A549 (cell line): ENCODE measurements at regions not wholly inside any gene's neighbourhood (a gene's known extent, or its start where the extent isn't known, plus 50 kb on each side); places are given as distances from the start of the nearest gene placed in this dataset.
A peak's percentile ranks its signal among the peaks of the same experiment; 100 is the strongest.

Source experiments
- ATAC-seq, 2 experiments: fragments of 200-7000 bp in 1 of 2; fragments of >200 bp in 1 of 2; cut with Nextera tagmentation in 1 of 2; cut with Tn5 transposase in 1 of 2; 3 replicates each; pipeline versions ENCODE4 v1.8.0 to v1.9.1; 2018 to 2020; ENCODE audit warnings: mild to moderate bottlenecking in 1 of 2, moderate library complexity in 1 of 2
- CTCF ChIA-PET: fragments of 300-600 bp; sonication (Branson Sonifier 250); formaldehyde crosslinking; extraction: SDS; loops from one replicate; lab custom pipeline; 2021; ENCODE audit warnings: antibody characterized with exemption, inconsistent platforms; lab: Yijun Ruan, JAX
- POLR2A ChIA-PET: fragments of 350-600 bp; formaldehyde crosslinking; extraction: SDS; loops from one replicate; lab custom pipeline; 2021; ENCODE audit warnings: antibody characterized with exemption, inconsistent platforms; lab: Yijun Ruan, JAX
- DNase-seq, 2 experiments: peaks; one replicate each; pipeline versions ENCODE4 v3.0.0 to v3.0.0-alpha.2; 2011 to 2016; ENCODE audit warnings: low read depth in 1 of 2, low spot score in 1 of 2
- FAIRE-seq: peaks from 2 replicates; lab custom pipeline; 2011; peaks lifted over from hg19 to GRCh38; lab: Jason Lieb, UNC
- H3K27ac ChIP-seq, 2 experiments: fragments of >200 bp; sonication (Bioruptor Twin); formaldehyde crosslinking; 3 replicates each; pipeline ENCODE4 v1.5.1; 2016 to 2017
- H3K4me1 ChIP-seq: fragments of >200 bp; sonication (Bioruptor Twin); formaldehyde crosslinking; 3 replicates; pipeline ENCODE4 v1.6.1; 2016
- H3K4me2 ChIP-seq: fragments of >200 bp; sonication (Bioruptor Twin); formaldehyde crosslinking; 3 replicates; pipeline ENCODE4 v1.6.1; 2016
- H3K4me3 ChIP-seq: fragments of >200 bp; sonication (Bioruptor Twin); formaldehyde crosslinking; 3 replicates; pipeline ENCODE4 v1.5.1; 2016
- H3K9me3 ChIP-seq: fragments of >200 bp; sonication (Bioruptor Twin); formaldehyde crosslinking; 3 replicates; pipeline ENCODE4 v1.6.1; 2016
- BHLHE40 ChIP-seq: IDR thresholded peaks from 2 replicates; pipeline ENCODE4 v1.6.1; 2012; ENCODE audit warnings: low read depth, low read length, inconsistent platforms
- EHF ChIP-seq: fragments of 250-450 bp; sonication (Bioruptor Pico); IDR thresholded peaks from 2 replicates; pipeline ENCODE4 v1.5.0; 2020; ENCODE audit warnings: mild to moderate bottlenecking
- FOXS1 ChIP-seq: fragments of 250-450 bp; sonication (Bioruptor Pico); IDR thresholded peaks from 2 replicates; pipeline ENCODE4 v1.5.0; 2020; ENCODE audit warnings: mild to moderate bottlenecking, moderate library complexity
- HMGXB4 ChIP-seq: fragments of 250-450 bp; sonication (Bioruptor Pico); IDR thresholded peaks from 2 replicates; pipeline ENCODE4 v1.5.0; 2021; ENCODE audit warnings: mild to moderate bottlenecking, moderate library complexity, borderline replicate concordance
- HOXA7 ChIP-seq: fragments of 250-450 bp; sonication (Bioruptor Pico); IDR thresholded peaks from 2 replicates; pipeline ENCODE4 v1.5.0; 2020; ENCODE audit warnings: mild to moderate bottlenecking, moderate library complexity
- HOXB5 ChIP-seq: fragments of 250-450 bp; sonication (Bioruptor Pico); IDR thresholded peaks from 2 replicates; pipeline ENCODE4 v1.5.0; 2020; ENCODE audit warnings: mild to moderate bottlenecking, moderate library complexity
- JUNB ChIP-seq: fragments of >200 bp; sonication (Bioruptor Twin); formaldehyde crosslinking; IDR thresholded peaks from 2 replicates; pipeline ENCODE4 v1.6.1; 2016
- MAX ChIP-seq: IDR thresholded peaks from 2 replicates; pipeline ENCODE4 v1.6.1; 2012
- MYC ChIP-seq: IDR thresholded peaks from 2 replicates; pipeline ENCODE4 v1.6.1; 2012; ENCODE audit warnings: mild to moderate bottlenecking, inconsistent platforms, low read length, improper control_type of control experiment, borderline replicate concordance
- NPAS2 ChIP-seq: fragments of 250-450 bp; sonication (Bioruptor Pico); IDR thresholded peaks from 2 replicates; pipeline ENCODE4 v1.8.0; 2022; ENCODE audit warnings: mild to moderate bottlenecking, moderate library complexity, borderline replicate concordance
- RAD21 ChIP-seq, 2 experiments: fragments of >200 bp in 1 of 2; sonication (Bioruptor Twin) in 1 of 2; formaldehyde crosslinking in 1 of 2; IDR thresholded peaks in 1 of 2; conservative IDR thresholded peaks in 1 of 2; 2 replicates in 1 of 2; 3 replicates in 1 of 2; pipeline ENCODE4 v1.6.1; 2012 to 2018; ENCODE audit warnings: inconsistent platforms in 1 of 2
- RCOR1 ChIP-seq: fragments of 150-350 bp; IDR thresholded peaks from 2 replicates; pipeline ENCODE4 v1.6.1; 2014; ENCODE audit warnings: antibody characterized with exemption, low read length, low read depth
- RFX5 ChIP-seq: fragments of 450-650 bp; IDR thresholded peaks from 2 replicates; pipeline ENCODE4 v1.7.1; 2014; ENCODE audit warnings: antibody characterized with exemption, mild to moderate bottlenecking, moderate library complexity
- WGBS: methylation state at CpG from one replicate; pipeline ENCODE4 v1.1.6; 2017; ENCODE audit errors: missing lambda C conversion rate; 5-methylcytosine and 5-hydroxymethylcytosine counted together
- TF ChIP-seq, protein P1 (sequence below): fragments of 200-600 bp; sonication (generic); IDR thresholded peaks from 2 replicates; pipeline ENCODE4 v1.6.1; 2016; ENCODE audit warnings: antibody characterized with exemption, mild to moderate bottlenecking, moderate library complexity
- TF ChIP-seq, protein P2 (sequence below): fragments of >200 bp; sonication (Bioruptor Twin); formaldehyde crosslinking; IDR thresholded peaks from 3 replicates; pipeline ENCODE4 v1.5.1; 2016

GRCh38 chr22:26734339-26735018, 77.1 kb downstream of the MIAT start (continued):
- TF ChIP-seq JUNB (no peak), BHLHE40 (no peak), FOXS1 (CRISPR knock-in tag) (no peak)
- TF ChIP-seq, protein P1, sequence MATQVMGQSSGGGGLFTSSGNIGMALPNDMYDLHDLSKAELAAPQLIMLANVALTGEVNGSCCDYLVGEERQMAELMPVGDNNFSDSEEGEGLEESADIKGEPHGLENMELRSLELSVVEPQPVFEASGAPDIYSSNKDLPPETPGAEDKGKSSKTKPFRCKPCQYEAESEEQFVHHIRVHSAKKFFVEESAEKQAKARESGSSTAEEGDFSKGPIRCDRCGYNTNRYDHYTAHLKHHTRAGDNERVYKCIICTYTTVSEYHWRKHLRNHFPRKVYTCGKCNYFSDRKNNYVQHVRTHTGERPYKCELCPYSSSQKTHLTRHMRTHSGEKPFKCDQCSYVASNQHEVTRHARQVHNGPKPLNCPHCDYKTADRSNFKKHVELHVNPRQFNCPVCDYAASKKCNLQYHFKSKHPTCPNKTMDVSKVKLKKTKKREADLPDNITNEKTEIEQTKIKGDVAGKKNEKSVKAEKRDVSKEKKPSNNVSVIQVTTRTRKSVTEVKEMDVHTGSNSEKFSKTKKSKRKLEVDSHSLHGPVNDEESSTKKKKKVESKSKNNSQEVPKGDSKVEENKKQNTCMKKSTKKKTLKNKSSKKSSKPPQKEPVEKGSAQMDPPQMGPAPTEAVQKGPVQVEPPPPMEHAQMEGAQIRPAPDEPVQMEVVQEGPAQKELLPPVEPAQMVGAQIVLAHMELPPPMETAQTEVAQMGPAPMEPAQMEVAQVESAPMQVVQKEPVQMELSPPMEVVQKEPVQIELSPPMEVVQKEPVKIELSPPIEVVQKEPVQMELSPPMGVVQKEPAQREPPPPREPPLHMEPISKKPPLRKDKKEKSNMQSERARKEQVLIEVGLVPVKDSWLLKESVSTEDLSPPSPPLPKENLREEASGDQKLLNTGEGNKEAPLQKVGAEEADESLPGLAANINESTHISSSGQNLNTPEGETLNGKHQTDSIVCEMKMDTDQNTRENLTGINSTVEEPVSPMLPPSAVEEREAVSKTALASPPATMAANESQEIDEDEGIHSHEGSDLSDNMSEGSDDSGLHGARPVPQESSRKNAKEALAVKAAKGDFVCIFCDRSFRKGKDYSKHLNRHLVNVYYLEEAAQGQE: no peak

GRCh38 chr22:26735019-26735409, 77.6 kb downstream of the MIAT start:
- DNase-seq: no peak
- FAIRE-seq: no peak
- no peak overlapping the region for H3K4me2 ChIP-seq
- WGBS: 78% methylated on average over 3 of the region's 3 CpGs
- TF ChIP-seq JUNB: no peak
- H3K27ac ChIP-seq: no peak overlapping the region
- POLR2A ChIA-PET: no interaction called here
- H3K4me1 ChIP-seq: no peaks in the 10 kb centered on the region
- no peak overlapping the region for H3K4me3 ChIP-seq
- no peaks in the 10 kb centered on the region for H3K9me3 ChIP-seq
- CTCF ChIA-PET: no interaction called here
- no peak for ATAC-seq

GRCh38 chr22:26737262-26737661, 79.9 kb downstream of the MIAT start:
- H3K4me1 ChIP-seq: peaks cover 2% of the 10 kb centered on the region; the same call in 1 of the 3 replicates
- ChIA-PET POLR2A (no interaction called here), CTCF (no interaction called here)
- ATAC-seq: no peak
- H3K4me2 ChIP-seq: no peak overlapping the region
- no peak for FAIRE-seq
- TF ChIP-seq HMGXB4 (CRISPR knock-in tag) (no peak), HOXB5 (CRISPR knock-in tag) (no peak), EHF (no peak), RAD21 (conservative IDR thresholded peaks at IDR 0.05 in 1 of 2, IDR thresholded peaks at IDR 0.05 in 1 of 2) (no peak)
- DNase-seq: no peak
- no peaks in the 10 kb centered on the region for H3K9me3 ChIP-seq
- no peak overlapping the region; a peak in 2 of 6 replicates for H3K27ac ChIP-seq
- no peak overlapping the region for H3K4me3 ChIP-seq
- 91% methylated on average over 1 of the region's 1 CpG for WGBS

- no peak for ATAC-seq
- CTCF ChIA-PET: interaction anchor here (1.5 to 1.7 kb wide), 2 partner anchors 11 to 32 kb away, joined by 3 to 4 read pairs; no protein-coding TSS in a partner anchor
- WGBS: 80% methylated on average over 9 of the region's 9 CpGs
Observed at GRCh38 chr22:26740253-26740652, 82.9 kb downstream of the MIAT start.

More at GRCh38 chr22:26740253-26740652, 82.9 kb downstream of the MIAT start:
- Histone ChIP-seq H3K27ac (peak overlapping the region; percentile 29 to 91; a peak in 4 of 6 replicates), H3K4me3 (no peak overlapping the region), H3K4me2 (no peak overlapping the region), H3K4me1 (peaks cover 18% of the 10 kb centered on the region), H3K9me3 (peaks cover 7% of the 10 kb centered on the region; the same call in 1 of the 3 replicates)
- no peak for TF ChIP-seq MAX
- no peak for TF ChIP-seq MYC
- no peak for TF ChIP-seq NPAS2
- TF ChIP-seq JUNB: no peak
- no peak for TF ChIP-seq HOXA7
- TF ChIP-seq, protein P2, sequence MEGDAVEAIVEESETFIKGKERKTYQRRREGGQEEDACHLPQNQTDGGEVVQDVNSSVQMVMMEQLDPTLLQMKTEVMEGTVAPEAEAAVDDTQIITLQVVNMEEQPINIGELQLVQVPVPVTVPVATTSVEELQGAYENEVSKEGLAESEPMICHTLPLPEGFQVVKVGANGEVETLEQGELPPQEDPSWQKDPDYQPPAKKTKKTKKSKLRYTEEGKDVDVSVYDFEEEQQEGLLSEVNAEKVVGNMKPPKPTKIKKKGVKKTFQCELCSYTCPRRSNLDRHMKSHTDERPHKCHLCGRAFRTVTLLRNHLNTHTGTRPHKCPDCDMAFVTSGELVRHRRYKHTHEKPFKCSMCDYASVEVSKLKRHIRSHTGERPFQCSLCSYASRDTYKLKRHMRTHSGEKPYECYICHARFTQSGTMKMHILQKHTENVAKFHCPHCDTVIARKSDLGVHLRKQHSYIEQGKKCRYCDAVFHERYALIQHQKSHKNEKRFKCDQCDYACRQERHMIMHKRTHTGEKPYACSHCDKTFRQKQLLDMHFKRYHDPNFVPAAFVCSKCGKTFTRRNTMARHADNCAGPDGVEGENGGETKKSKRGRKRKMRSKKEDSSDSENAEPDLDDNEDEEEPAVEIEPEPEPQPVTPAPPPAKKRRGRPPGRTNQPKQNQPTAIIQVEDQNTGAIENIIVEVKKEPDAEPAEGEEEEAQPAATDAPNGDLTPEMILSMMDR: no peak
- TF ChIP-seq RCOR1: no peak
- no peak for TF ChIP-seq RFX5
- FAIRE-seq: no peak
- POLR2A ChIA-PET: no interaction called here
- DNase-seq: no peak
